GM04503 (cell line): ENCODE measurements at regions not wholly inside any gene's neighbourhood (a gene's known extent, or its start where the extent isn't known, plus 50 kb on each side); places are given as distances from the start of the nearest gene placed in this dataset.
"Not testable (repeated sequence)": the region's sequence is repeated elsewhere in the genome, so short reads cannot be mapped to it uniquely, and the experiment has no call there.

Experiments used
- DNase-seq: peaks from one replicate; pipeline ENCODE4 v3.0.0-alpha.2; 2012; ENCODE audit warnings: low read depth

DNA sequence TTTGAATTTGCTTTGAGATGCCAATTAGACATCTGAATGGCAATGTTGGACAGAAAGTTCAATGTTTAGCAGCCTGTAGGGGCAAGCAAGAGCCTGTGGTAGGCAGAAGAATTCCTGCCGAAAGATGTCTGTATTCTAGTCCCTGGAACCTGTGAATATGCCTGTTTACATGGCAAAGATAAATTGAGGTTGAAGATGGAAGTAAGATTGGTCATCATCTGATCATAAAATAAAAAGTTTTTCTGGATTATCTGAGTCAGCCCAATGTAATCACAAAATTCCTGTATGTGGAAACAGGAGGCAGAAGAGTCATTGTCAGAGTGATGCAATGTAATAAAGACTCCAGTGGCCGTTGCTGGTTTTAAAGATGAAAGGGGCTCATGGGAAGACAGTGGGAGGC, 430.5 kb downstream of the MDFIC start:
- DNase-seq: peak; percentile 54

DNA sequence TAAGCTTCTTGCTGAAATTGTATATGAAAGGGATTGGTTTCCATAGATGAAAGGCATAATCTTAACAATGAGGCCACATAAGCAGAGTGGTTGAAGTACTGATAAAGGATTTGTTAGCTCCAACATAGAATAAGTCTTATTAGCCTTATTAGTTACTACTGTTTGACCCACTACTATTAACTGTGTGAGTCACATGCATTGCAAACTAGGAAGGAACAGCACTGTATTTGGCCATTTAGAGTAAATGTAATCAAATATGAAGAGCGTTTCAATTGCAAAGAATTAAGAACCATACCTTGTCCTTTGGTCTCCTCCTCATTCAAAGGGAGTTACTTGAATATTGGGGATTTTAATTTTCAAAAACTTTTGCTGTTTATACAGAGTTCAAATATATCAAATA, 428.9 kb downstream of the MDFIC start:
- DNase-seq: no peak

DNA sequence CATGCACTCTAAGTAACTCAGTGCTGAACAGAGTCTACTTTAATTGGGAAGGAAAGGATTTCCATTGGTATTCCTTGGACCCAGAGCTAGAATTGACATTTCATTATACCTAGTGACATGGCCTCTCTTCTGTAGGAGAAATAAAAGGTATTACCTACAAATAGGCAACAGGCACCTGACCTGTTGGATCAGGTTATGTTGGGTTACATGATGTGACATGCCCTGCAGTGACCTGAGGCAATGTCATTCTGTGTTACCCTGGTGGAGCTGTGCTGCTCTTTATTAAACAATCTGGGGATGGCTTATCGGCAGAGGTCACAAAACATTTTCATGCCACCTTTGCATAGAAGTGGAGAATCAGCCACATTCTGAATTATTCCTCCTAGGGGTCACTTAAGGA, 427.7 kb downstream of the MDFIC start:
- no peak for DNase-seq

DNA sequence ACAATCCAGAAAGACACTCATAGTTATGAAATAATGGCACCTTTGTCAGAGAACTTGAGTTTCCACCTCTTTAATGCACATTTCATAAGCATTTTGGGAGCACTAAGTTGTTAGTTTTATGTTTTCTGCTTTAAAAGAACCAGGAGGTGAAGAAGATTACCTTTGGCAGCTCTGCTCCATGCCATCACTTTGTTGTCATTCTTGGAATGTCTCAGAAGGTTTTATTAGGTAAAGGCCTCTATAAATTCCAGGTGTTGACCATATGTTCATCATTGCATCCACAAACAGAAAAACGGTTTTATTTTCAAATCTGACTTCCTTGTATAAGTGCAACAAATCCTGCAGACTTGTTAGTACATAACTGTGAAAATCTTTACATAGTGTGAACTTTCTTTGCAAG, 424.8 kb downstream of the MDFIC start:
- DNase-seq: no peak

- peak; percentile 45 for DNase-seq
Observed at GRCh38 chr7:115340828-115341227, 418.9 kb downstream of the MDFIC start.

DNA sequence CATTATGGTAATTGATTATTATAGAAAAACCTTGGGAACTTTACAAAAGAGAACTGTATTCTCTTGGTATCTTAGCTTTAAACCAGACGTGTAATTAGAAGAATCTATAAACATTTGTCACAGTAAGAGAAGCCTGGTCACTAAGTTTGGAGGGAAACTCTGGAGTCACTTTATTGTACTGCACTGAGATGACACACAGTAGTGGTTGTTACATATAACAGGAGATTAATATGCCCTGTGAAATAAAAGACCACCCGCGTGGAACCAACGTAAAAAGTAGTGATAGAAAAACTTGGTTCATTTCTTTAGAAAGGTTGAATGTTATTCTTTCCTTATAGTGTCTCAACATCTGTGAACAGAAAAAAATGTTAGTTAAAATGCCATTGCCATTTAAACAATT, 416.1 kb downstream of the MDFIC start:
- no peak for DNase-seq

DNA sequence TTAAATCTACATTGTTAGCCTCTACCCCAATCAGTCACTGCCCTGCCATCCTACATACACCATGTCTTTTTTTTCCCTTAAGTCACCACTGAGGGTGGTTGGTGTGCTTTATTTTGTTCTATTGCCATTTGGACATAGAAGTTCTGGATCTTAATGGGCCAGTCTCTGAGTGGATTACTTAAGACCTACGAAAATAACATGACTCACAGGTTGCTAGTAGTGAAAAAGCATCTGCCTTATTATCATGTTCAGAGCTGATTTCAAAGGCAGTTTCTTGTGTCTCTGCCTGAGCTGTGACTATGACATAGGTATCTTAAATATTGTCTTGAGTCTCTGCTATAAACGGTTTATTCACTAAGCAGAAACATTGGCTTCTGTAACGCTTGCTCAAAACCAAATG, 410.8 kb downstream of the MDFIC start:
- DNase-seq: no peak

DNA sequence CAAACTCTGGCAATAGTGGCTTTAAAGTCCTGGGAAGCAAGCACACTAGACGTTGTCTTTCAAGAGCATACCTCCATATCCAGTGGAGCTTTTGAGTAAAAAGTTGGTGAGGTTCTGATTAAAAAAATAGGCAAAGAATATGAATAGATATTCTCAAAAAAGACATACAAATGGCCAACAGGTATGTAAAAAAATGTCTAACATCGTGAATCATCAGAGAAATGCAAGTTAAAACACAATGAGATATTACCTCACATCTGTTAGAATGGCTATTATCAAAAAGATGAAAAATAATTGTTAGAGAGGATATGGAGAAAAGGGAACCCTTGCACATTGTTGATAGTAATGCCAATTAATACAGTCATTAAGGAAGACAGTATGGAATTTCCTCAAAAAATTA, 407.1 kb downstream of the MDFIC start:
- DNase-seq: no peak

- DNase-seq: no peak
Observed at GRCh38 chr7:115328018-115328417, 406.1 kb downstream of the MDFIC start.

DNA sequence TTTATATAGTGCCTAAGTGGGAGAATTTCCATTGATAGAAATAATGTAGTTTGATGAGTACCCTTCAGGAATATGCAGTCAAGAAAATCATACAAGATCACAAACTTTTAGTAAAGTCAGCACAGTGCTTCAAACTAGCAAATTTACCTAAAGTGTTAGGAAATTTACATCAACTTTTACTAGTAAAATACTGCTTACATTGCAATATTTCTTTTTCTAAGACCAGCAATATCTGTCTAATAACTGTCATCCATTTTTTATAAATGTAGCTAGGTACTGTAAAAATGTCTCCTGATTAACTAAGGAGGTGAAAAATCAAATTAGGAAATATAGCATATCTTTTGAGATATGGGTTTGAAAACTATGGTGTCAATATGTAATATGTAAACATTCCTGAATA, 405.4 kb downstream of the MDFIC start:
- no peak for DNase-seq

DNA sequence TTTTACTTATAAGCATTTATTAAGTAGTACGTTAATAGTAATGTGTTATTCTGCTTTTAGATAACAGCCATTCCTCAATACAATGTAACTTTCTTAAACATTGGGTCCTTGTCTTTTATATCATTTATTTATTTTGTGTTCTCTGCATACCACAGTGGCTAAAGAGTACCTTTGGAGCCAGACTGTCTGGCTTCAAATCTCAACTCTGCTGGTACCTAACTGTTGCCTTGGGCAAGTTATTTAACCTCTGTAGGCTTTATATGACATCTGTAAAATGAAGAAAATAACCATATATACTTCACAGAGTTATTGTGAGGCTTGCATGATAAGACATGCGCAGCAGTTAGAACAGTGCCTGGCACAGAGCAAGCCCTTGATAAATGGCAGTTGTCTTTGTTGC, 397.6 kb downstream of the MDFIC start:
- DNase-seq: no peak

DNA sequence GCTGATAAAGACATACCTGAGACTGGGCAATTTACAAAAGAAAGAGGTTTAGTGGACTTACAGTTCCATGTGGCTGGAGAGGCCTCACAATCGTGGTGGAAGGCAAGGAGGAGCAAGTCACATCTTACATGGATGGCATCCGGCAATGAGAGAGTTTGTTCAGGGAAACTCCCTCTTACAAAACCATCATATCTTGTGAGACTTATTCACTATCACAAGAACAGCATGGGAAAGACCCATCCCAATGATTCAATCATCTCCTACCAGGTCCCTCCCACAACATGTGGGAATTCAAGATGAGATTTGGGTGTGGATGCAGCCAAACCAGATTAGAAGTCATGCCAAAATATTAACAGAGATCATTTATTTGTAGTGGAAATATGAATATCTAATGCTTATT, 388.4 kb downstream of the MDFIC start:
- DNase-seq: not testable (repeated sequence)

- DNase-seq: no peak
Observed at GRCh38 chr7:115306586-115306985, 384.7 kb downstream of the MDFIC start.

- peak; percentile 37 for DNase-seq
Observed at GRCh38 chr7:115300231-115300870, 378.5 kb downstream of the MDFIC start.

DNA sequence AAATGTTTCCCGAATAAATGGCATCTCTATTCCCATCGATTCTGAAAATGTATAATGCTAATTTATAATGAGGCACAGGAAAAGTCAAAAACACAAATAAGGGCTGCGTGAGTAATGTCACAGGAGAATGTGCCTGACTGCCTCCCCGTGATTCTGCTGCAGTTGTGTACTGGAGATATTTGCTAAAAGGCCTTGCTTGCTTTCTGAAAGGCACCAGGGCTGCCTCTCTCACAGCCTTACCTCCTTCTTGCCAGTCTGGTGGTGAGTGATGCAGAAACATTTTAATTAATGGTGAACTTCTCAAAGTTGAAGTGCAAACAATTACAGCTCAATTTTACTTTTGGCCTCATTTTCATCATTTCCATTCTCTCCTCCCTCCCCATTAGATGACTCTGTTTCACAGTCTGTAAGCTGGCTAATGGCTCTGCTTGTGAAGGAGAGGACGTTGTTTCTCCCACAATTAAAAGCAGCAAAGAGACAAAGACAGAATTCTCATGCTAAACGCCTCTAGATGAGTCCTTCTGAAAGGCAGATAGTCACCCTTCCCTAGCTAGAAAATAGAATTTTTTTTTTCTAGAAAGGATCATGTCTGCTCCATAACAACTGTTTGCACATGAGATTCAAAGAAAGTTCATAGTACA, 377.6 kb downstream of the MDFIC start:
- DNase-seq: no peak

GRCh38 chr7:115297656-115298055, 375.8 kb downstream of the MDFIC start:
- peak; percentile 24 for DNase-seq

GRCh38 chr7:115293628-115294240, 371.8 kb downstream of the MDFIC start:
- DNase-seq: no peak

GRCh38 chr7:115292381-115292780, 370.5 kb downstream of the MDFIC start:
- DNase-seq: no peak

DNA sequence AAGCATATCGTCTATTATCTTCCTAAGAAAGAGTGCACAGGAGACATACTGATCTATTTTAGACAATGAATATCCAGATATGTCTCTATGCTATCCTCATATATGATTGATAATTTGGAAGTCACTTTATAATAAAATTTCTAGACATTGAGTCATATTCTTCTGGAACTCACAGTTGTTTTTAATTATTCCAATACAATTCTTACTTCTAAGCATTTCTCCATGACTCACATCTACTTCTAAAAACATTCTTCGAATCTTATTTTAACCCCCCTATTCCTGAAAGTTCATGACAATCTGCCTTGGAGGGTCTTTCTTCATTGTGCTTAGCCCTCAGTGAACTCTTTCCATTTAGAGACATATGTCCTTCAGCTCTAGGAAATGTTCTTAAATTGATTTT, 368.1 kb downstream of the MDFIC start:
- no peak for DNase-seq

DNA sequence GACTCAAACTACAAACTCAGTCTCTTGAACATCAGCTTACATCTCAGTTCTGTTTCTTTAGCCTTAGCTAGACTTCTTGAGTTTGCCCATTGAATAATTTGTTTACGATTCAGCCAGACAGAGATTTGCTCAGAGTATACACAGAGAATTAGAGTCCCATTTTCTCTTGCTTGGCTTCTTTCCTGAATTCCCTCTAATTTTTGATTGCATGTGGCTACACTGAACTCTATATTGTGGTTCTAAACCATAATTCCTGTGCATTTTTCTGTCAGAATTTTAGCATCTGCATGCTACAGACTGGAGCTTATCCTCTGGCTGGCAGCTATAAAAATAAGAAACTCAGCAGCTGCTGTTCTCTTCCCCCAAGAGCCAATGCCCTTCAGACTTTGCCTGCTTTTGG, 354.9 kb downstream of the MDFIC start:
- no peak for DNase-seq

DNA sequence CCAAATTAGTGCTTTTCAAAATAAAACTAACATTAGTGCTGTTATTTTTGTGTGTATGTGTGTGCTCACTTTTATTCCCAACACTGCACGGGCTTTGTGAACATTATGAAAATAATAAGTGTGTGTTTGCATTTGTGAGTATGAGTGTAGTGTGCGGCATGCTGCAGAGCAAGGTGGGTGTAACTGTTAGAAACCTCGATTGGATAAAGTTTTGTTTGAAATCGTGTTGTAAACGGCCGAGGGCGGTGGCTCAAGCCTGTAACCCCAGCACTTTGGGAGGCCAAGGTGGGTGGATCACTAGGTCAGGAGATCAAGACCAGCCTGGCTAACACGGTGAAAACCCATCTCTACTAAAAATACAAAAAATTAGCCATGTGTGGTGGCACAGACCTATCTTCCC, 352.0 kb downstream of the MDFIC start:
- DNase-seq: not testable (repeated sequence)

GRCh38 chr7:115273139-115273772, 351.4 kb downstream of the MDFIC start:
- no peak for DNase-seq
